GM12878 (cell line): ENCODE measurements at regions not wholly inside any gene's neighbourhood (a gene's known extent, or its start where the extent isn't known, plus 50 kb on each side); places are given as distances from the start of the nearest gene placed in this dataset.

ENCODE experiments used
- ATAC-seq: fragments of 200-7000 bp; cut with Tn5 transposase; 3 replicates; pipeline ENCODE4 v1.9.1; 2020; ENCODE audit warnings: mild to moderate bottlenecking, moderate library complexity
- BruUV-seq: library from RNA; stranded (reverse); fragments of 400-500 nt; replicated peaks from 2 replicates; lab custom pipeline; 2021; lab: Mats Ljungman, UMichigan
- CTCF ChIA-PET: fragments of 300-600 bp; sonication (Branson Sonifier 250); formaldehyde crosslinking; extraction: SDS; loops from one replicate; lab custom pipeline; 2021; ENCODE audit warnings: inconsistent platforms; lab: Yijun Ruan, JAX
- POLR2A ChIA-PET: fragments of 350-600 bp; formaldehyde crosslinking; extraction: SDS; loops from one replicate; lab custom pipeline; 2021; ENCODE audit warnings: inconsistent platforms; lab: Charles Lee
- RAD21 ChIA-PET: fragments of 300-600 bp; sonication (Branson Sonifier 250); formaldehyde crosslinking; loops from one replicate; lab custom pipeline; 2023; ENCODE audit warnings: antibody characterized with exemption; ENCODE audit not compliant: unreplicated experiment; lab: Charles Lee
- SMC1A ChIA-PET: fragments of 300-600 bp; sonication (Branson Sonifier 250); formaldehyde crosslinking; loops from one replicate; lab custom pipeline; 2023; ENCODE audit not compliant: unreplicated experiment, uncharacterized antibody; lab: Charles Lee
- DNase-seq: peaks from one replicate; pipeline ENCODE4 v3.0.0-alpha.2; 2011; ENCODE audit warnings: low read depth, low spot score
- FAIRE-seq: peaks from 3 replicates; lab custom pipeline; 2011; peaks lifted over from hg19 to GRCh38; lab: Jason Lieb, UNC
- H2AFZ ChIP-seq: 2 replicates; pipeline ENCODE4 v1.6.0; 2011; ENCODE audit warnings: low read depth, low read length, control low read depth; ENCODE audit not compliant: control insufficient read depth
- H3K27ac ChIP-seq: 2 replicates; pipeline ENCODE4 v1.5.1; 2011; ENCODE audit warnings: control low read depth; ENCODE audit not compliant: control insufficient read depth, insufficient read depth
- H3K27me3 ChIP-seq, 2 experiments: replicated peaks in 1 of 2; 2 replicates each; pipeline versions ENCODE4 v1.6.0 to v1.6.1; 2011; ENCODE audit warnings: low read length in 1 of 2; ENCODE audit not compliant: control insufficient read depth in 2 of 2, insufficient read depth in 2 of 2
- H3K36me3 ChIP-seq, 2 experiments: 2 replicates each; pipeline ENCODE4 v1.5.1; 2011; ENCODE audit warnings: low read length in 1 of 2; ENCODE audit not compliant: control insufficient read depth in 2 of 2, insufficient read depth in 2 of 2
- H3K4me1 ChIP-seq: 2 replicates; pipeline ENCODE4 v1.6.1; 2011; ENCODE audit warnings: mild to moderate bottlenecking, low read length, moderate library complexity, mixed read lengths; ENCODE audit not compliant: control insufficient read depth, insufficient read depth
- H3K4me2 ChIP-seq: 2 replicates; pipeline ENCODE4 v1.6.0; 2011; ENCODE audit warnings: control low read depth; ENCODE audit not compliant: control insufficient read depth, insufficient read depth
- H3K4me3 ChIP-seq: fragments of 200-600 bp; sonication (generic); 2 replicates; pipeline ENCODE4 v1.5.1; 2016
- H3K79me2 ChIP-seq: 2 replicates; pipeline ENCODE4 v1.6.0; 2011; ENCODE audit warnings: low read length; ENCODE audit not compliant: control insufficient read depth, insufficient read depth
- H3K9ac ChIP-seq: 2 replicates; pipeline ENCODE4 v1.8.0; 2011; ENCODE audit warnings: low read length, control low read depth, mixed read lengths; ENCODE audit not compliant: control insufficient read depth, insufficient read depth
- H3K9me3 ChIP-seq: replicated peaks from 3 replicates; pipeline ENCODE4 v1.5.1; 2011; ENCODE audit warnings: mild to moderate bottlenecking, low read length; ENCODE audit not compliant: control insufficient read depth, insufficient read depth
- H4K20me1 ChIP-seq: 2 replicates; pipeline ENCODE4 v1.6.0; 2011; ENCODE audit not compliant: control insufficient read depth, insufficient read depth
- EGR1 ChIP-seq, 2 experiments: IDR thresholded peaks; 1 replicate in 1 of 2; 2 replicates in 1 of 2; pipeline ENCODE4 v1.6.1; 2011 to 2012; ENCODE audit warnings: low read depth in 2 of 2, low read length in 2 of 2, borderline replicate concordance in 1 of 2, mild to moderate bottlenecking in 1 of 2, moderate library complexity in 1 of 2
- IKZF1 ChIP-seq: fragments of 450-650 bp; conservative IDR thresholded peaks from 2 replicates; pipeline ENCODE4 v1.6.1; 2017; ENCODE audit warnings: antibody characterized with exemption, mild to moderate bottlenecking
- LARP7 ChIP-seq: fragments of 450-650 bp; IDR thresholded peaks from 2 replicates; pipeline ENCODE4 v1.6.1; 2017; ENCODE audit warnings: mild to moderate bottlenecking
- MEF2B ChIP-seq: fragments of 450-650 bp; IDR thresholded peaks from 2 replicates; pipeline ENCODE4 v1.6.1; 2018; ENCODE audit warnings: mild to moderate bottlenecking, moderate library complexity; ENCODE audit not compliant: partially characterized antibody, poor library complexity, severe bottlenecking
- MTA3 ChIP-seq: IDR thresholded peaks from 2 replicates; pipeline ENCODE4 v1.6.1; 2012; ENCODE audit warnings: low read length, inconsistent platforms, borderline replicate concordance
- RFX5 ChIP-seq: IDR thresholded peaks from 2 replicates; pipeline ENCODE4 v1.6.1; 2011; ENCODE audit warnings: low read depth, low read length, improper control_type of control experiment
- SMARCA5 ChIP-seq: fragments of 450-650 bp; IDR thresholded peaks from 2 replicates; pipeline ENCODE4 v1.6.1; 2017; ENCODE audit warnings: mild to moderate bottlenecking
- WRNIP1 ChIP-seq: IDR thresholded peaks from 2 replicates; pipeline ENCODE4 v1.6.1; 2011; ENCODE audit warnings: low read depth, low read length, improper control_type of control experiment, borderline replicate concordance
- YY1 ChIP-seq: IDR thresholded peaks from 2 replicates; pipeline ENCODE4 v1.6.1; 2011; ENCODE audit warnings: low read depth, mild to moderate bottlenecking, low read length
- ZNF217 ChIP-seq: fragments of 450-650 bp; IDR thresholded peaks from 2 replicates; pipeline ENCODE4 v1.6.1; 2017; ENCODE audit warnings: antibody characterized with exemption, mild to moderate bottlenecking
- ZNF622 ChIP-seq: fragments of 450-650 bp; IDR thresholded peaks from 2 replicates; pipeline ENCODE4 v1.6.1; 2017; ENCODE audit warnings: mild to moderate bottlenecking, inconsistent platforms
- WGBS: methylation state at CpG from one replicate; pipeline ENCODE4 v1.1.6; 2016; ENCODE audit warnings: low lambda C conversion rate; ENCODE audit not compliant: insufficient replicate concordance, insufficient coverage; ENCODE audit errors: missing lambda C conversion rate; 5-methylcytosine and 5-hydroxymethylcytosine counted together
- in situ Hi-C: fragments of 300-500 bp; cut with MboI; formaldehyde crosslinking; loops from 9 replicates; pipeline ENCODE4 v1.14.3; 2018; ENCODE audit warnings: mixed read lengths
- intact Hi-C: fragments of 100-400 bp; cut with micrococcal nuclease; formaldehyde crosslinking; loops from one replicate; pipeline ENCODE4 v1.14.2; 2022; ENCODE audit not compliant: unreplicated experiment
- TF ChIP-seq, protein P1 (sequence below): fragments of 450-650 bp; IDR thresholded peaks from 2 replicates; pipeline ENCODE4 v1.6.1; 2017; ENCODE audit warnings: borderline replicate concordance

DNA sequence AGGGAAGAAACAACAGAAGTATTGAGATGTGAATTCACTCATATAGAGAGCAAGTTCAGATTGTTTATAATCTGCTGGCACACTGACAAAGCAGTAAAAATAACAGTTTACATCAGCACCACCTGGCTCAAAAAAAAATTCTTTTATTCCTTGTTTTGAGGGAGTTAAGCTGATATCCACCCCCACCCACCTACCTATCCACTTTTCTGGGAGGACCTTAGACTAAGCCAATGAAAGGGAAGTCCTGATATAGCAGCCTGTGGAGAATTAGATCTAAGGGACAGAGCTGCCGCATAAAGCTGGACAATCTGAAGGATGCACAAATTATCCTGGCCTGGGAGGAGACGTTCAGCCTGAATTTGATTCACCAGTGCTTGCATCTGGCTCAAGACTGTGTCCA is 264.5 kb downstream of the RCHY1 start:
- Histone ChIP-seq H3K79me2 (no peaks in the 10 kb centered on the region), H3K27me3 (no peaks in the 10 kb centered on the region), H3K9me3 (no peaks in the 10 kb centered on the region), H3K27ac (no peak overlapping the region), H3K4me2 (no peak overlapping the region), H3K4me3 (no peak overlapping the region), H4K20me1 (no peaks in the 10 kb centered on the region), H3K36me3 (no peaks in the 10 kb centered on the region), H2AFZ (no peak overlapping the region), H3K9ac (no peak overlapping the region), H3K4me1 (peaks cover 9% of the 10 kb centered on the region)
- no peak for ATAC-seq
- BruUV-seq = no TSS peak
- ChIA-PET SMC1A (no interaction called here), RAD21 (no interaction called here), POLR2A (interaction anchor here (0.6 kb wide), 1 partner anchor 142 kb away, joined by 3 read pairs; no protein-coding TSS in a partner anchor), CTCF (no interaction called here)
- intact Hi-C loops = no loop called here
- FAIRE-seq = no peak
- no peak for TF ChIP-seq IKZF1
- TF ChIP-seq, protein P1, sequence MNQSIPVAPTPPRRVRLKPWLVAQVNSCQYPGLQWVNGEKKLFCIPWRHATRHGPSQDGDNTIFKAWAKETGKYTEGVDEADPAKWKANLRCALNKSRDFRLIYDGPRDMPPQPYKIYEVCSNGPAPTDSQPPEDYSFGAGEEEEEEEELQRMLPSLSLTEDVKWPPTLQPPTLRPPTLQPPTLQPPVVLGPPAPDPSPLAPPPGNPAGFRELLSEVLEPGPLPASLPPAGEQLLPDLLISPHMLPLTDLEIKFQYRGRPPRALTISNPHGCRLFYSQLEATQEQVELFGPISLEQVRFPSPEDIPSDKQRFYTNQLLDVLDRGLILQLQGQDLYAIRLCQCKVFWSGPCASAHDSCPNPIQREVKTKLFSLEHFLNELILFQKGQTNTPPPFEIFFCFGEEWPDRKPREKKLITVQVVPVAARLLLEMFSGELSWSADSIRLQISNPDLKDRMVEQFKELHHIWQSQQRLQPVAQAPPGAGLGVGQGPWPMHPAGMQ = no peak
- no peak for TF ChIP-seq MTA3
- TF ChIP-seq LARP7 = no peak
- WGBS = 69% methylated on average over 2 of the region's 2 CpGs
- no peak for DNase-seq
- in situ Hi-C loops = no loop called here

- Histone ChIP-seq H3K9ac (no peak overlapping the region), H3K4me3 (no peak overlapping the region), H4K20me1 (no peaks in the 10 kb centered on the region), H3K79me2 (no peaks in the 10 kb centered on the region), H3K27ac (no peak overlapping the region), H3K9me3 (no peaks in the 10 kb centered on the region; the same call in 2 of the 3 replicates), H2AFZ (no peak overlapping the region), H3K4me1 (peaks cover 9% of the 10 kb centered on the region), H3K27me3 (no peaks in the 10 kb centered on the region), H3K4me2 (no peak overlapping the region), H3K36me3 (no peaks in the 10 kb centered on the region)
- BruUV-seq = no TSS peak
- no peak for TF ChIP-seq EGR1 (IDR thresholded peaks at IDR 0.05; ENCODE audit: borderline replicate concordance in 1 of 2, low read depth in 2 of 2, low read length in 2 of 2)
- TF ChIP-seq SMARCA5 = no peak
- no peak for TF ChIP-seq ZNF622
- TF ChIP-seq ZNF217 = no peak
- no peak for TF ChIP-seq MEF2B
- TF ChIP-seq YY1 = no peak
- TF ChIP-seq WRNIP1 = no peak
- no peak for TF ChIP-seq LARP7
- no peak for TF ChIP-seq RFX5
- intact Hi-C loops = no loop called here
- in situ Hi-C loops = no loop called here
- FAIRE-seq (no peak), DNase-seq (no peak), ATAC-seq (no peak)
- CTCF ChIA-PET = no interaction called here
- 28% methylated on average over 2 of the region's 2 CpGs for WGBS
- RAD21 ChIA-PET = no interaction called here
- SMC1A ChIA-PET = no interaction called here
- POLR2A ChIA-PET = no interaction called here
Observed at GRCh38 chr4:75248770-75249407, 265.3 kb downstream of the RCHY1 start.
